HL-60 (cell line): ENCODE measurements at regions not wholly inside any gene's neighbourhood (a gene's known extent, or its start where the extent isn't known, plus 50 kb on each side); places are given as distances from the start of the nearest gene placed in this dataset.

Experiments
- DNase-seq, 2 experiments: peaks; one replicate each; pipeline ENCODE4 v3.0.0-alpha.2; 2010 to 2020; ENCODE audit warnings: low read depth in 1 of 2, low spot score in 1 of 2
- H3K27ac ChIP-seq: fragments of 250-450 bp; sonication (Bioruptor Pico); replicated peaks from 2 replicates; pipeline ENCODE4 v1.5.1; 2020; ENCODE audit warnings: mild to moderate bottlenecking, moderate library complexity
- H3K27me3 ChIP-seq: fragments of 250-450 bp; sonication (Bioruptor Pico); 2 replicates; pipeline ENCODE4 v1.5.1; 2021; ENCODE audit warnings: mild to moderate bottlenecking, moderate library complexity; ENCODE audit not compliant: insufficient read depth, poor library complexity, severe bottlenecking
- H3K4me3 ChIP-seq: replicated peaks from 2 replicates; pipeline ENCODE4 v1.5.1; 2011; ENCODE audit warnings: mild to moderate bottlenecking, control low read depth, low read length; ENCODE audit not compliant: insufficient read depth
- CTCF ChIP-seq: IDR thresholded peaks from one replicate; pipeline ENCODE4 v1.5.1; 2011; ENCODE audit warnings: low read length, control low read depth, inconsistent platforms; ENCODE audit not compliant: insufficient read depth
- GABPA ChIP-seq: IDR thresholded peaks from 2 replicates; pipeline ENCODE4 v1.6.1; 2012; ENCODE audit warnings: low read depth
- POLR2AphosphoS5 ChIP-seq: IDR thresholded peaks from 2 replicates; pipeline ENCODE4 v1.6.1; 2012; ENCODE audit warnings: low read depth
- REST ChIP-seq: IDR thresholded peaks from 2 replicates; pipeline ENCODE4 v1.6.1; 2012; ENCODE audit warnings: low read depth; ENCODE audit not compliant: insufficient replicate concordance
- SPI1 ChIP-seq: IDR thresholded peaks from 2 replicates; pipeline ENCODE4 v1.6.1; 2012; ENCODE audit warnings: low read depth, mild to moderate bottlenecking, borderline replicate concordance

GRCh38 chrX:39636481-39636880 is 461.3 kb downstream of the BCOR start:
- Histone ChIP-seq H3K27ac (no peak overlapping the region), H3K4me3 (no peak overlapping the region), H3K27me3 (no peaks in the 10 kb centered on the region)
- TF ChIP-seq REST (no peak), POLR2AphosphoS5 (no peak), SPI1 (no peak), CTCF (no peak), GABPA (no peak)
- DNase-seq = no peak

- Histone ChIP-seq H3K4me3 (no peak overlapping the region), H3K27me3 (no peaks in the 10 kb centered on the region), H3K27ac (no peak overlapping the region)
- no peak for TF ChIP-seq CTCF
- no peak for DNase-seq
Observed at GRCh38 chrX:39638526-39638925, 459.2 kb downstream of the BCOR start.

DNA sequence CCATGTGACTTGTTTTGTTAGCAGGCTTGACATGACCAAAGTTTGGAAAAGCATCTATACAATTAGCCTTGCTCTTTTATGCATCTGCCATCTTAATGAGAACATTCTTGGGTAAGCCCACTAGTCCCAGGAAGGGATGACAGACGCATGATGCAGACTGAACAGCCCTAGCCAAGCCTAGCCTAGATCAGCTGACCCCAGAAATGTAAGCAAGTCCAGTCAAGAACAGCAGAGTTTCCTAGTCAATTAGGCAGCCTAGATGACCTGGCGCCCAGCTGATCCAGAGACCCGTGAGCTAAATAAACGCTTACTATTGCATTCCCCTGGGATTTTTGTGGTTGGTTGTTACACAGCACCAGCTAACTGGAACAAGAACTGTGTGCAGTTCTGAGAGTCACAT is 457.9 kb downstream of the BCOR start:
- H3K4me3 ChIP-seq = no peak overlapping the region
- no peak overlapping the region for H3K27ac ChIP-seq
- DNase-seq = no peak
- TF ChIP-seq REST (no peak), CTCF (no peak), GABPA (no peak), POLR2AphosphoS5 (no peak), SPI1 (no peak)
- no peaks in the 10 kb centered on the region for H3K27me3 ChIP-seq

DNA sequence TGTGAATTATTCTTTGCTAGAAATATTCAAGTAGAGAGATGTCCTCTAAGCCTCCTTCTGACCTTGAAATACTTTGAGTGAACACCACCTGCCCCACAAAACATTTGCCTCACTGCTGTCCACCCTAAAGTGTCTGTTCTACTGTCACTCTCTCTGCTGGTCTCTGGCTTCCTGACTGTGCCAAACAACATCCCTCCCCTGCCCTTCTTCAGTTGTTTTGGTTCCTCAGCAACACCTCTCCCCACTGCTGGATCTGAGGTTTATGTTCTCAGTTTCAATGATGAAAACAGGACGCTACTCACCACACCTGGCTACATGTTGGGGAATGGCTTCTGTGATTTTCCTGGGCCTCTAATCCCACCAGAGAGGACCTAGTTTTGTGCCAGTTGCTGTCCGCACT is 456.9 kb downstream of the BCOR start:
- TF ChIP-seq POLR2AphosphoS5 (no peak), REST (no peak)
- DNase-seq = no peak
- H3K27ac ChIP-seq = no peak overlapping the region
- H3K4me3 ChIP-seq = no peak overlapping the region
- no peaks in the 10 kb centered on the region for H3K27me3 ChIP-seq
